ENCODE measurements at regions not wholly inside any gene's neighbourhood (a gene's known extent, or its start where the extent isn't known, plus 50 kb on each side); places are given as distances from the start of the nearest gene placed in this dataset.

- TF ChIP-seq CTCF (IDR thresholded peaks at IDR 0.05; ENCODE audit: control extremely low read depth in 1 of 3, insufficient read depth in 1 of 3, low read depth in 1 of 3, low read length in 3 of 3) (no peak), EZH2 (IDR thresholded peaks at IDR 0.05; ENCODE audit: low read depth, low read length, severe bottlenecking) (no peak), POLR2AphosphoS5 (IDR thresholded peaks at IDR 0.05; ENCODE audit: low read depth, low read length) (no peak), EGR1 (IDR thresholded peaks at IDR 0.05; ENCODE audit: borderline replicate concordance, low read depth, low read length) (no peak)
Observed at GRCh38 chr9:88813638-88814209, 177.5 kb upstream of the S1PR3 start.

Measured in H1 (cell line).